Aorta (tissue), 5 donors: ENCODE measurements at regions not wholly inside any gene's neighbourhood (a gene's known extent, or its start where the extent isn't known, plus 50 kb on each side); places are given as distances from the start of the nearest gene placed in this dataset.

Source experiments
- ATAC-seq: fragments of 200-7000 bp; cut with Tn5 transposase; one replicate; pipeline ENCODE4 v1.9.1; 2022; ENCODE audit warnings: moderate library complexity; ENCODE audit not compliant: low FRiP score
- DNase-seq, 2 donors: peaks; one replicate each; pipeline ENCODE4 v3.0.0-alpha.2; 2020
- H3K27ac ChIP-seq, 2 donors: one replicate each; pipeline ENCODE4 v1.5.1; 2013; ENCODE audit warnings: low read length in 2 of 2, mild to moderate bottlenecking in 2 of 2, moderate library complexity in 2 of 2, control low read depth in 1 of 2, inconsistent platforms in 1 of 2, low read depth in 1 of 2
- H3K27me3 ChIP-seq, 2 donors: one replicate each; pipeline ENCODE4 v1.6.1; 2013; ENCODE audit warnings: control low read depth in 1 of 2, low read length in 1 of 2, mild to moderate bottlenecking in 1 of 2, moderate library complexity in 1 of 2; ENCODE audit not compliant: insufficient read depth in 2 of 2, control insufficient read depth in 1 of 2
- H3K36me3 ChIP-seq, 2 donors: one replicate each; pipeline ENCODE4 v1.6.1; 2013; ENCODE audit warnings: control low read depth in 1 of 2, low read length in 1 of 2, mild to moderate bottlenecking in 1 of 2; ENCODE audit not compliant: insufficient read depth in 2 of 2, control insufficient read depth in 1 of 2
- H3K4me1 ChIP-seq, 2 donors: one replicate each; pipeline ENCODE4 v1.6.1; 2013; ENCODE audit warnings: low read length in 2 of 2, control low read depth in 1 of 2, mild to moderate bottlenecking in 1 of 2, moderate library complexity in 1 of 2; ENCODE audit not compliant: insufficient read depth in 2 of 2, control insufficient read depth in 1 of 2
- H3K4me3 ChIP-seq, 2 donors: one replicate each; pipeline ENCODE4 v1.5.1; 2013; ENCODE audit warnings: low read length in 2 of 2, control low read depth in 1 of 2, mild to moderate bottlenecking in 1 of 2
- H3K9me3 ChIP-seq: one replicate; pipeline ENCODE4 v1.6.1; 2013; ENCODE audit warnings: mild to moderate bottlenecking, low read length; ENCODE audit not compliant: control insufficient read depth
- WGBS, 2 donors: extraction: QIAGEN DNeasy Blood & Tissue Kit; methylation state at CpG; one replicate each; pipeline ENCODE4 v1.1.7; 2013; 5-methylcytosine and 5-hydroxymethylcytosine counted together
- intact Hi-C, 2 donors: fragments of 100-400 bp; cut with DNase I; formaldehyde crosslinking; loops; one replicate each; pipeline versions ENCODE4 v1.14.2 to v1.15.0; 2022
- donor health status: healthy with polysubstance abuse.
- donor health status: Bipolar disorder and iron deficiency.
- donor health status: DM: no; HTN: no; CAD: no.
- donor health status: DM: no; HTN: no; CAD: no.
- donor health status: DM: yes; HTN: yes; CAD: no.

GRCh38 chr9:28770226-28770625, 1196.9 kb upstream of the C9orf72 start:
- Histone ChIP-seq H3K27ac (no peak overlapping the region), H3K27me3 (no peaks in the 10 kb centered on the region), H3K4me1 (no peaks in the 10 kb centered on the region), H3K36me3 (no peaks in the 10 kb centered on the region), H3K9me3 (no peaks in the 10 kb centered on the region), H3K4me3 (no peak overlapping the region)
- ATAC-seq (no peak), DNase-seq (no peak)
- 86% methylated on average over 4 of the region's 4 CpGs for WGBS, 2 donors
- intact Hi-C loops: no loop called here

GRCh38 chr9:28770827-28771226, 1197.5 kb upstream of the C9orf72 start:
- H3K9me3 ChIP-seq: no peaks in the 10 kb centered on the region
- no peaks in the 10 kb centered on the region for H3K27me3 ChIP-seq
- no peak overlapping the region for H3K27ac ChIP-seq
- 72 to 77% methylated on average over 2 of the region's 2 CpGs for WGBS, 2 donors
- DNase-seq (no peak), ATAC-seq (no peak)
- H3K36me3 ChIP-seq: no peaks in the 10 kb centered on the region
- intact Hi-C loops: no loop called here
- H3K4me1 ChIP-seq: no peaks in the 10 kb centered on the region
- no peak overlapping the region for H3K4me3 ChIP-seq

GRCh38 chr9:28774433-28775235, 1201.4 kb upstream of the C9orf72 start:
- no peak overlapping the region for H3K4me3 ChIP-seq
- H3K4me1 ChIP-seq: no peaks in the 10 kb centered on the region
- 26 to 31% methylated on average over 8 of the region's 8 CpGs for WGBS, 2 donors
- H3K27me3 ChIP-seq: no peaks in the 10 kb centered on the region
- DNase-seq: no peak
- no peaks in the 10 kb centered on the region for H3K9me3 ChIP-seq
- H3K36me3 ChIP-seq: no peaks in the 10 kb centered on the region
- intact Hi-C loops: no loop called here
- no peak overlapping the region for H3K27ac ChIP-seq
- no peak for ATAC-seq

GRCh38 chr9:28779243-28779642, 1206.0 kb upstream of the C9orf72 start:
- H3K27me3 ChIP-seq: no peaks in the 10 kb centered on the region
- H3K27ac ChIP-seq: no peak overlapping the region
- DNase-seq (no peak), ATAC-seq (no peak)
- no peaks in the 10 kb centered on the region for H3K4me1 ChIP-seq
- intact Hi-C loops: no loop called here
- no peaks in the 10 kb centered on the region for H3K9me3 ChIP-seq
- no peaks in the 10 kb centered on the region for H3K36me3 ChIP-seq
- no peak overlapping the region for H3K4me3 ChIP-seq

GRCh38 chr9:28781481-28781880, 1208.2 kb upstream of the C9orf72 start:
- intact Hi-C loops: no loop called here
- H3K27ac ChIP-seq: no peak overlapping the region
- ATAC-seq (no peak), DNase-seq (no peak)
- no peaks in the 10 kb centered on the region for H3K36me3 ChIP-seq
- no peak overlapping the region for H3K4me3 ChIP-seq
- no peaks in the 10 kb centered on the region for H3K9me3 ChIP-seq
- H3K4me1 ChIP-seq: no peaks in the 10 kb centered on the region
- H3K27me3 ChIP-seq: no peaks in the 10 kb centered on the region

- Histone ChIP-seq H3K27me3 (no peaks in the 10 kb centered on the region), H3K9me3 (no peaks in the 10 kb centered on the region), H3K27ac (no peak overlapping the region), H3K4me1 (no peaks in the 10 kb centered on the region), H3K36me3 (no peaks in the 10 kb centered on the region), H3K4me3 (no peak overlapping the region)
- WGBS, 2 donors: 100% methylated on average over 1 of the region's 1 CpG
- no peak for DNase-seq
- ATAC-seq: no peak
- intact Hi-C loops: no loop called here
Observed at GRCh38 chr9:28782630-28783029, 1209.3 kb upstream of the C9orf72 start.

GRCh38 chr9:28792716-28793115, 1219.4 kb upstream of the C9orf72 start:
- ATAC-seq (no peak), DNase-seq (no peak)
- H3K9me3 ChIP-seq: no peaks in the 10 kb centered on the region
- H3K4me3 ChIP-seq: no peak overlapping the region
- no peaks in the 10 kb centered on the region for H3K36me3 ChIP-seq
- intact Hi-C loops: no loop called here
- no peaks in the 10 kb centered on the region for H3K27me3 ChIP-seq
- no peak overlapping the region for H3K27ac ChIP-seq
- H3K4me1 ChIP-seq: no peaks in the 10 kb centered on the region

GRCh38 chr9:28799876-28800275, 1226.6 kb upstream of the C9orf72 start:
- intact Hi-C loops: no loop called here
- no peaks in the 10 kb centered on the region for H3K9me3 ChIP-seq

GRCh38 chr9:28801144-28801799, 1228.0 kb upstream of the C9orf72 start:
- Histone ChIP-seq H3K4me1 (no peaks in the 10 kb centered on the region), H3K36me3 (no peaks in the 10 kb centered on the region), H3K27me3 (no peaks in the 10 kb centered on the region), H3K4me3 (no peak overlapping the region), H3K27ac (no peak overlapping the region), H3K9me3 (no peaks in the 10 kb centered on the region)
- ATAC-seq (no peak), DNase-seq (no peak)
- 83 to 87% methylated on average over 1 of the region's 1 CpG for WGBS, 2 donors
- intact Hi-C loops: no loop called here

More at GRCh38 chr9:28799876-28800275, 1226.6 kb upstream of the C9orf72 start:
- DNase-seq (no peak), ATAC-seq (no peak)
- no peak overlapping the region for H3K4me3 ChIP-seq
- H3K27ac ChIP-seq: no peak overlapping the region
- no peaks in the 10 kb centered on the region for H3K4me1 ChIP-seq
- H3K27me3 ChIP-seq: no peaks in the 10 kb centered on the region
- WGBS, 2 donors: 51 to 53% methylated on average over 3 of the region's 3 CpGs
- H3K36me3 ChIP-seq: no peaks in the 10 kb centered on the region
